GM12873 (cell line): ENCODE measurements at regions not wholly inside any gene's neighbourhood (a gene's known extent, or its start where the extent isn't known, plus 50 kb on each side); places are given as distances from the start of the nearest gene placed in this dataset.

Experiments
- TF ChIP-seq, protein P1 (sequence below): IDR thresholded peaks from 2 replicates; pipeline ENCODE4 v1.5.1; 2012; ENCODE audit warnings: low read depth, mild to moderate bottlenecking, moderate library complexity, low read length, control low read depth; ENCODE audit not compliant: insufficient read depth; ENCODE audit errors: missing control alignments

DNA sequence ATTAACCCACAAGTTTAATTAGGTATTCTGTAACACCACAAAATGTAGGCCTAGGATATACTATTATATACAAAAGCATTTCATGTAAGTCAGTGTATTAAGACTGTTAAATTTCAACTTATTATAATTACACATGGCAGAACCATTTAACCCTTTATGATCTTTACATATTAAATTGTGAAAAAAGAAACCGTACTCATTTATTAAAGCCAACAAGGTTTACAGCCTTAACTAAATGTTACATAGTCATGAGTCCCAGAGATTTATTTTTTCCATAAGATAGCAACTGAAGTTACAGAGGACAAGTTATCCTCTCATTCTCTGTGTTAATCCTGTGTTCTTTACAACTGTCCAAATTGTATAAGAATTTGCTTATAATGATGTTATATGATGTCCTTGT is 615.8 kb upstream of the AGTR1 start:
- TF ChIP-seq, protein P1, sequence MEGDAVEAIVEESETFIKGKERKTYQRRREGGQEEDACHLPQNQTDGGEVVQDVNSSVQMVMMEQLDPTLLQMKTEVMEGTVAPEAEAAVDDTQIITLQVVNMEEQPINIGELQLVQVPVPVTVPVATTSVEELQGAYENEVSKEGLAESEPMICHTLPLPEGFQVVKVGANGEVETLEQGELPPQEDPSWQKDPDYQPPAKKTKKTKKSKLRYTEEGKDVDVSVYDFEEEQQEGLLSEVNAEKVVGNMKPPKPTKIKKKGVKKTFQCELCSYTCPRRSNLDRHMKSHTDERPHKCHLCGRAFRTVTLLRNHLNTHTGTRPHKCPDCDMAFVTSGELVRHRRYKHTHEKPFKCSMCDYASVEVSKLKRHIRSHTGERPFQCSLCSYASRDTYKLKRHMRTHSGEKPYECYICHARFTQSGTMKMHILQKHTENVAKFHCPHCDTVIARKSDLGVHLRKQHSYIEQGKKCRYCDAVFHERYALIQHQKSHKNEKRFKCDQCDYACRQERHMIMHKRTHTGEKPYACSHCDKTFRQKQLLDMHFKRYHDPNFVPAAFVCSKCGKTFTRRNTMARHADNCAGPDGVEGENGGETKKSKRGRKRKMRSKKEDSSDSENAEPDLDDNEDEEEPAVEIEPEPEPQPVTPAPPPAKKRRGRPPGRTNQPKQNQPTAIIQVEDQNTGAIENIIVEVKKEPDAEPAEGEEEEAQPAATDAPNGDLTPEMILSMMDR, result no peak

DNA sequence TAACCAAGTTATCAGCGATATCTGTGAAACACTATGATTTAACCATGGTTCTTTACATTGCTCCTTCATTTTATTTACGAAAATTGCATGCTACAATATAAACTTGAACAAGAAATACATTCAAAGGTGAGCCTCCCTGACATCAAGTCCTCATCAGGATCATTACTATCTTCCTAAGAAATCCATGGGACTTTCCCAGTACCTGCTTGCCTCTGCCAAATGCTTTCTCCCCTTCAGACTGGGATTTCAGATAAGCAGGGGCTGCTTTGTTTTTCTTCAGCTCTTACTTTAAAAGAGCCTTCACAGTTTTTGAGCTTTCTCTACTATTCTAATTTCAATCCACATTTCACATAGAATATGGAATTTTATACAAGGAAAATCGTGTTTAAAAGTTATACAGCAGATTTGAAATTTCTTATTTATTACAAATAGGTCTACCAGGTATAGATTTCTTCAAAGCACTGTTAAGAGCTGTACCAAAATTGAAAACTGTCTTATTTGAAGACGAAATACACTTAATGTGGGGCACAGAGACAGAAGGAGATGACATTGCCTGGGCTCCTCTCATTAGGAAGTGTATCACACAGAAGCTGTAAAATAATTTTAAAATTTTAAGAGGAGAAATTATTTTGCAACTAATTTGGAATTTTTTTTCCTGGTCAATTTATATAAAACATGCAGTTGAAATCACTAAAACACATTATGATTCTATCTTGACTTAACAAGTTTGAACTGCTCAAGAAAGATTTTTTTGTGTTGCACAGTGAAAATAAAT is 615.0 kb upstream of the AGTR1 start:
- TF ChIP-seq, protein P1, result no peak

DNA sequence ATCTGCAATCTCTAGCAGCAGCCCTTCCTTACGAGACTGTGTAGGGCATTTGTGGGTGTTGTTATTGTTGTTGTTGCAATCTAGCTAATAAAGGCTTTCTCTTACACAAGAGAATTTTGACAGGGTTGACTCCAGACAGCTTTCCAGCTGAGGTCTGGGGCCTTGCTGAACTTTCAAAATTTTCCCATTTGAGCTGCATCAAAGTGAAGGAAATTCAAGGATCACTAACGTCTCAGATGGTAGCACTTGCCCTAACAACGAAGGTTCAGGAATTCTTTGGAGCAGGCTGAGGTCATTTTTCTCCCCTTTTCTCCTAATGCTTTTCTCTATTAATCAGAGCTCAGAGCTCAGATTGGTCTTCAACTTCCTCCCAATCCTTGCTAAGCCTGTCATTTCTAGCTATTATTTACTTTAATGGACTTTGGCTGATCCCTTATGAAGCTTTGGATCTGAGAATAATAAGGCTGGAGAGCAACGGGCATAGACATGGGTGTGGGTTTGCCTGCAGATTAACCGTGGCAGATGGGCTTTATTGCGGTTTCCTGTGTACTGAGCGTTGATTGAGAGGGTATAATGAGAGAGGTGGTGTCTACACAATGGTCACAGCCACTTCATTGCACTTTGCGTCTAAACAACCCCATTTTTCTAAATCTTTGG is 614.0 kb upstream of the AGTR1 start:
- TF ChIP-seq, protein P1, result no peak

DNA sequence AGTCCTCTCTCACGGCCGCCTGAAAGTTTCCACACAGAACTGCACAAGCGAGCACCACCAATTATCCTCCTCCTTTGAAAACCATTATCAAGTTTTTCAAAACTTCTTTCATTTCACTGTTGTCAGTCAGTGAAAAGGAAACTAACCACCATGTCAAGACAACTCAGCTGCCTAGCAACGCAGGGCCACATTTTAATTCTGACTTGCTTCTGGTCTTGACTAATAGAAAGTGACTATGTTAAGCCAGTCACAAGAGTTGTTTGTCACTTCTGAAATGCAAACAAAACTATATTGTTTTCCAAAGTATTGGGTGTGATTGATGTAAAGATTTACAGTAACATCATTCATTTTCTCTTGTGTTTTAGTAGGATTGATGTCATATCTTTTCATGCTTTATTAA is 612.8 kb upstream of the AGTR1 start:
- TF ChIP-seq, protein P1, result no peak

DNA sequence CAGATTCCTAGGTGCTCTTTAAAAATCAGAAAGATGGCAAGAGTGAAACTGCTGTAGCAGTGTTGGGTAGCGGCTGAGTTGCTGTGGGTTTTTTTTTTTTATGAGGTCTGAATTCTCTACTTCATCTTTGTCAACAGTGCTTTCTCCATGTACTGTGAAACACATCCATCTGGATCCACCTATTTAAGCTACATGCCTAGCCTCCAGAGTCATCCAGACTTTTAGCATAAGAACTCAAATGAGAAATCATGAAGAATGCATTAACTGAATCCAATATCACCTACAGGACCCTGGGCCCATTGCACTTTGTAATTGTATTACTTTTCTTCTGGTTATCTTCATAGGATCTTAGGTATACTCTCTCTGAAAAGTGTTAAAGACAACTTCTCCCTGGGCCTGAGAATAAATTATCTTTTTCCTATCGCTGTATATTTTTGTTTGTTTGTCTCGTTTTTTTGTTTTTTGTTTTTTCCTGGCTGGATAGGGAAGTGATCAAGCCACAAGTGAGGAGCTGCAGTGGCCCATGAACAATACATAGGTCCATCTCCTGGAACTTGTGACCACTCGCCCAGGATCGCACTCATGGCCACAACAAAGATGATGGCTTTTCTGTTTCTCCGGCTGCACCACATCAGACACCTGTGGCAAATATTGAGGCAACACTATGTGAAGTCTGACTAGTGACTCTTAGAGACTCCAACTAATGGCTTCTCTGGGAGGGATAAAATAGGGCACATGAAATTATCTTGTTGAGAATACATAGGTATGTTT is 609.9 kb upstream of the AGTR1 start:
- TF ChIP-seq, protein P1, result no peak

DNA sequence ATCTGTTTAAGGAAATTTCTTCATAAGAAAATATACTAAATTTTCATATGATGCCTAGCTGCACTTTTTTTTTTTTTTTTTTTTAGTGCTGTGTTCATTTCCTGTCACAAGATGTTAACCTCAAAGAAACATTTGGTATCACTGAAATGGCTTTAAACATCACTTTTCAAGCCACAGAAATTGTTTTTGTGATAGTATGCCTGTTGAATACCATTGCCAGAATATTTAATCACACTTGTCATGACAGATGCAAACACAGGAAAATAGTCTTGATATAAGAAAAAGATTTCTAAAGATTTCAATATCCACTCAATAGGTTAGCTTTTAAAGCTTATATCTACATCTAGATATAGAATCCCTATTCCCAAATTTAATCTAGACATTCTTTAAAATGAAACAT is 608.5 kb upstream of the AGTR1 start:
- TF ChIP-seq, protein P1, result no peak

DNA sequence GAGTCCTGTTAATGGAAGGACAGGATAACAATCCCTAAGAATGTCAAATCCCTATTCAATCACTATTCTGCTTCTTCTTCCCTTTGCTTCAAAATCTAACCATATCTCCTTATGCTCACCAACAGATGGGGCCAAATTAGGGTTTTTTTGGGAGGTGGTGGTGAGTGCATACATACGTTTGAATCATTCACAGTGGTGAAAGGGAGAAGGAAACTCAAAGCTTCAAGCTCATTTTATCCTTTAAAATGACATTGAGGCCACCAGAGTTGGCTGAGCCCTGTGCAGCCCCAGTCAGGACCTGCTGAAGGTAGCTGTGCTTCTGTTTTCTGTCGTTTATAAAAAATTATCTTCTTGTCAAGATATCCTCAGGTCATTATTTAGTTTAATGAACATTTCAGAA is 607.5 kb upstream of the AGTR1 start:
- TF ChIP-seq, protein P1, result no peak
